Endothelial cell of umbilical vein (primary cell): ENCODE measurements at regions not wholly inside any gene's neighbourhood (a gene's known extent, or its start where the extent isn't known, plus 50 kb on each side); places are given as distances from the start of the nearest gene placed in this dataset.
"Not testable (repeated sequence)": the region's sequence is repeated elsewhere in the genome, so short reads cannot be mapped to it uniquely, and the experiment has no call there.

Experiments
- BruUV-seq: library from RNA; stranded (reverse); fragments of 400-500 nt; replicated peaks from 2 replicates; lab custom pipeline; 2021; lab: Mats Ljungman, UMichigan
- CTCF ChIA-PET: fragments of 300-600, 350-600 bp; sonication (Branson Sonifier 250); formaldehyde crosslinking; loops from one replicate; lab custom pipeline; 2021; ENCODE audit warnings: antibody characterized with exemption, inconsistent platforms; lab: Charles Lee
- POLR2A ChIA-PET: fragments of 300-600, 350-600 bp; sonication (Branson Sonifier 250); formaldehyde crosslinking; loops from one replicate; lab custom pipeline; 2021; ENCODE audit warnings: antibody characterized with exemption, inconsistent platforms; lab: Charles Lee
- DNase-seq: peaks from one replicate; pipeline ENCODE4 v3.0.0-alpha.2; 2011; ENCODE audit warnings: low read depth, low spot score
- FAIRE-seq: peaks from 2 replicates; lab custom pipeline; 2011; peaks lifted over from hg19 to GRCh38; lab: Jason Lieb, UNC
- H2AFZ ChIP-seq: 2 replicates; pipeline ENCODE4 v1.6.0; 2012; ENCODE audit warnings: low read depth, low read length, control low read depth, inconsistent platforms
- H3K27ac ChIP-seq: 2 replicates; pipeline ENCODE4 v1.5.1; 2011; ENCODE audit warnings: low read depth, mild to moderate bottlenecking, control low read depth, low read length, moderate library complexity; ENCODE audit not compliant: insufficient read depth
- H3K27me3 ChIP-seq, 2 experiments: 2 replicates each; pipeline versions ENCODE4 v1.6.0 to v1.6.1; 2011; ENCODE audit warnings: low read length in 2 of 2, mixed read lengths in 1 of 2; ENCODE audit not compliant: control insufficient read depth in 2 of 2, insufficient read depth in 2 of 2
- H3K36me3 ChIP-seq, 2 experiments: 2 replicates in 1 of 2; 3 replicates in 1 of 2; pipeline ENCODE4 v1.5.1; 2011; ENCODE audit warnings: low read length in 2 of 2, mild to moderate bottlenecking in 1 of 2, moderate library complexity in 1 of 2; ENCODE audit not compliant: control insufficient read depth in 2 of 2, insufficient read depth in 2 of 2; ENCODE audit errors: extremely low read depth in 1 of 2
- H3K4me1 ChIP-seq: 3 replicates; pipeline ENCODE4 v1.5.1; 2011; ENCODE audit warnings: mild to moderate bottlenecking, low read length; ENCODE audit not compliant: control insufficient read depth, insufficient read depth; ENCODE audit errors: extremely low read depth
- H3K4me2 ChIP-seq: 2 replicates; pipeline ENCODE4 v1.6.1; 2011; ENCODE audit warnings: low read length, control low read depth, mixed read lengths; ENCODE audit not compliant: insufficient read depth
- H3K4me3 ChIP-seq, 3 experiments: fragments of 200-600 bp in 1 of 3; sonication (generic), shearing (Covaris generic) in 1 of 3; replicated peaks in 1 of 3; 2 replicates each; pipeline ENCODE4 v1.5.1; 2011 to 2016; ENCODE audit warnings: control low read depth in 3 of 3, low read length in 3 of 3, mild to moderate bottlenecking in 2 of 3, inconsistent platforms in 1 of 3, low read depth in 1 of 3, moderate library complexity in 1 of 3; ENCODE audit not compliant: insufficient read depth in 1 of 3
- H3K79me2 ChIP-seq: 2 replicates; pipeline ENCODE4 v1.6.0; 2012; ENCODE audit warnings: low read length, inconsistent platforms; ENCODE audit not compliant: control insufficient read depth, insufficient read depth
- H3K9ac ChIP-seq: replicated peaks from 2 replicates; pipeline ENCODE3; 2011; ENCODE audit warnings: low read length, control low read depth; ENCODE audit not compliant: insufficient read depth; ENCODE audit errors: extremely low read depth
- H3K9me1 ChIP-seq: replicated peaks from 3 replicates; pipeline ENCODE4 v1.6.0; 2011; ENCODE audit warnings: mild to moderate bottlenecking, low read length; ENCODE audit not compliant: control insufficient read depth, insufficient read depth; ENCODE audit errors: extremely low read depth
- H3K9me3 ChIP-seq: replicated peaks from 2 replicates; pipeline ENCODE4 v1.5.1; 2012; ENCODE audit warnings: low read length, inconsistent platforms; ENCODE audit not compliant: control insufficient read depth, insufficient read depth
- H4K20me1 ChIP-seq: replicated peaks from 2 replicates; pipeline ENCODE3; 2011; ENCODE audit warnings: mild to moderate bottlenecking, low read length; ENCODE audit not compliant: control insufficient read depth, insufficient read depth; ENCODE audit errors: extremely low read depth
- EZH2 ChIP-seq: IDR thresholded peaks from 2 replicates; pipeline ENCODE4 v1.6.1; 2012; ENCODE audit warnings: borderline replicate concordance, low read depth, mild to moderate bottlenecking, moderate library complexity, low read length, inconsistent platforms; ENCODE audit not compliant: severe bottlenecking
- FOS ChIP-seq: IDR thresholded peaks from 2 replicates; pipeline ENCODE4 v1.6.1; 2011; ENCODE audit warnings: mild to moderate bottlenecking, low read length, moderate library complexity, borderline replicate concordance; ENCODE audit not compliant: insufficient read depth
- GATA2 ChIP-seq: IDR thresholded peaks from 2 replicates; pipeline ENCODE4 v1.7.0; 2011; ENCODE audit warnings: low read depth, mild to moderate bottlenecking, moderate library complexity, mixed read lengths, low read length; ENCODE audit not compliant: insufficient read length, insufficient read depth
- JUN ChIP-seq: IDR thresholded peaks from 2 replicates; pipeline ENCODE4 v1.6.1; 2011; ENCODE audit warnings: borderline replicate concordance, low read depth; ENCODE audit not compliant: insufficient read length, insufficient read depth
- MYC ChIP-seq: IDR thresholded peaks from one replicate; pipeline ENCODE4 v1.6.1; 2011; ENCODE audit warnings: mild to moderate bottlenecking, low read depth, low read length
- POLR2A ChIP-seq: IDR thresholded peaks from 2 replicates; pipeline ENCODE4 v1.6.1; 2012; ENCODE audit warnings: low read depth, mild to moderate bottlenecking, control low read depth, low read length
- POLR2AphosphoS5 ChIP-seq: IDR thresholded peaks from 2 replicates; pipeline ENCODE4 v1.6.1; 2012; ENCODE audit warnings: low read depth, mild to moderate bottlenecking, control low read depth, low read length, moderate library complexity; ENCODE audit not compliant: insufficient read depth
- dilution Hi-C: fragments of 300-500 bp; cut with MboI; formaldehyde crosslinking; loops from one replicate; pipeline ENCODE4 v1.15.0; 2019; ENCODE audit warnings: low sequenced_read_pairs; ENCODE audit not compliant: extremely low pct_ligation_motif_present
- intact Hi-C: fragments of 100-400 bp; cut with micrococcal nuclease; formaldehyde crosslinking; loops from one replicate; pipeline ENCODE4 v1.10.0; 2022
- TF ChIP-seq, protein P1 (sequence below), 2 donors: IDR thresholded peaks; 1 replicate in 1 of 2; 2 replicates in 1 of 2; pipeline ENCODE4 v1.5.1; 2011; ENCODE audit warnings: low read length in 2 of 2, mild to moderate bottlenecking in 2 of 2, moderate library complexity in 2 of 2, control low read depth in 1 of 2, inconsistent platforms in 1 of 2, low read depth in 1 of 2; ENCODE audit not compliant: insufficient read depth in 1 of 2; ENCODE audit errors: extremely low read depth in 1 of 2
- TF ChIP-seq, protein P2 (sequence below): IDR thresholded peaks from 2 replicates; pipeline ENCODE4 v1.6.1; 2011; ENCODE audit not compliant: insufficient read depth, insufficient read length

GRCh38 chr13:28606466-28606865, 52.5 kb upstream of the POMP start:
- no peaks in the 10 kb centered on the region for H3K9me1 ChIP-seq
- no peak for FAIRE-seq

DNA sequence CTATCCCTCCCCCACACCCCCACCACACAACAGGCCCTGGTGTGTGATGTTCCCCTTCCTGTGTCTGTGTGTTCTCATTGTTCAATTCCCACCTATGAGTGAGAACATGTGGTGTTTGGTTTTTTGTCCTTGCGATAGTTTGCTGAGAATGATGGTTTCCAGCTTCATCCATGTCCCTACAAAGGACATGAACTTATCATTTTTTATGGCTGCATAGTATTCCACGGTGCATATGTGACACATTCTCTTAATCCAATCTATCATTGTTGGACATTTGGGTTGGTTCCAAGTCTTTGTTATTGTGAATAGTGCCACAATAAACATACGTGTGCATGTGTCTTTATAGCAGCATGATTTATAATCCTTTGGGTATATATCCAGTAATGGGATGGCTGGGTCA, 53.8 kb upstream of the POMP start:
- POLR2A ChIA-PET, H3K36me3 ChIP-seq, H2AFZ ChIP-seq, BruUV-seq, H3K79me2 ChIP-seq, DNase-seq, intact Hi-C loops, FAIRE-seq, H3K27me3 ChIP-seq, H4K20me1 ChIP-seq, H3K4me3 ChIP-seq, dilution Hi-C loops, H3K4me2 ChIP-seq, H3K9ac ChIP-seq, H3K9me1 ChIP-seq, CTCF ChIA-PET, H3K9me3 ChIP-seq, H3K27ac ChIP-seq, H3K4me1 ChIP-seq: not testable (repeated sequence)

More at GRCh38 chr13:28606466-28606865, 52.5 kb upstream of the POMP start:
- no peaks in the 10 kb centered on the region for H3K9me3 ChIP-seq
- no peak overlapping the region for H3K4me2 ChIP-seq
- no TSS peak for BruUV-seq
- intact Hi-C loops (no loop called here), dilution Hi-C loops (no loop called here)
- no peak overlapping the region for H2AFZ ChIP-seq
- ChIA-PET POLR2A (no interaction called here), CTCF (interaction anchor here (1.4 kb wide), 1 partner anchor 14 kb away, joined by 3 read pairs; no protein-coding TSS in a partner anchor)
- H3K27me3 ChIP-seq = peaks cover 2% of the 10 kb centered on the region in 2 experiments
- H3K9ac ChIP-seq = no peak overlapping the region
- no peak for DNase-seq
- H3K79me2 ChIP-seq = no peaks in the 10 kb centered on the region
- peaks cover 1% of the 10 kb centered on the region for H3K4me1 ChIP-seq
- no peaks in the 10 kb centered on the region for H4K20me1 ChIP-seq
- H3K36me3 ChIP-seq = no peaks in the 10 kb centered on the region
- H3K4me3 ChIP-seq = no peak overlapping the region
- TF ChIP-seq POLR2AphosphoS5 = no peak
- TF ChIP-seq FOS = no peak
- TF ChIP-seq EZH2 = no peak
- TF ChIP-seq POLR2A = no peak
- TF ChIP-seq, protein P1, sequence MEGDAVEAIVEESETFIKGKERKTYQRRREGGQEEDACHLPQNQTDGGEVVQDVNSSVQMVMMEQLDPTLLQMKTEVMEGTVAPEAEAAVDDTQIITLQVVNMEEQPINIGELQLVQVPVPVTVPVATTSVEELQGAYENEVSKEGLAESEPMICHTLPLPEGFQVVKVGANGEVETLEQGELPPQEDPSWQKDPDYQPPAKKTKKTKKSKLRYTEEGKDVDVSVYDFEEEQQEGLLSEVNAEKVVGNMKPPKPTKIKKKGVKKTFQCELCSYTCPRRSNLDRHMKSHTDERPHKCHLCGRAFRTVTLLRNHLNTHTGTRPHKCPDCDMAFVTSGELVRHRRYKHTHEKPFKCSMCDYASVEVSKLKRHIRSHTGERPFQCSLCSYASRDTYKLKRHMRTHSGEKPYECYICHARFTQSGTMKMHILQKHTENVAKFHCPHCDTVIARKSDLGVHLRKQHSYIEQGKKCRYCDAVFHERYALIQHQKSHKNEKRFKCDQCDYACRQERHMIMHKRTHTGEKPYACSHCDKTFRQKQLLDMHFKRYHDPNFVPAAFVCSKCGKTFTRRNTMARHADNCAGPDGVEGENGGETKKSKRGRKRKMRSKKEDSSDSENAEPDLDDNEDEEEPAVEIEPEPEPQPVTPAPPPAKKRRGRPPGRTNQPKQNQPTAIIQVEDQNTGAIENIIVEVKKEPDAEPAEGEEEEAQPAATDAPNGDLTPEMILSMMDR (IDR thresholded peaks at IDR 0.05; ENCODE audit: extremely low read depth in 1 of 2, insufficient read depth in 1 of 2, low read depth in 1 of 2, low read length in 2 of 2) = no peak
- TF ChIP-seq JUN = no peak
- TF ChIP-seq MYC = no peak
- no peak for TF ChIP-seq GATA2
- TF ChIP-seq, protein P2, sequence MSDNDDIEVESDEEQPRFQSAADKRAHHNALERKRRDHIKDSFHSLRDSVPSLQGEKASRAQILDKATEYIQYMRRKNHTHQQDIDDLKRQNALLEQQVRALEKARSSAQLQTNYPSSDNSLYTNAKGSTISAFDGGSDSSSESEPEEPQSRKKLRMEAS = no peak
- no peak overlapping the region for H3K27ac ChIP-seq
